Activated T-helper 2 cell treated with anti-CD3 and anti-CD28 coated beads, Interferon-gamma antibody, Interleukin-2, Interleukin-4, amounts not matched to agents 10 μg/mL and 5 μg/mL and 100 μg/mL, durations not matched to agents 14 hours and 24 hours and 36 hours (primary cell): ENCODE measurements at regions not wholly inside any gene's neighbourhood (a gene's known extent, or its start where the extent isn't known, plus 50 kb on each side); places are given as distances from the start of the nearest gene placed in this dataset.

Source experiments
- DNase-seq: peaks from one replicate; pipeline ENCODE4 v3.0.0; 2021; ENCODE audit warnings: low spot score
- H3K27ac Mint-ChIP-seq: one replicate; pipeline ENCODE4 v1.8.0; 2021; ENCODE audit warnings: mixed read lengths
- H3K27me3 Mint-ChIP-seq: one replicate; pipeline ENCODE4 v1.8.0; 2021; ENCODE audit warnings: low read depth, mixed read lengths
- H3K36me3 Mint-ChIP-seq: one replicate; pipeline ENCODE4 v1.8.0; 2021; ENCODE audit warnings: low read depth, mixed read lengths
- H3K4me1 Mint-ChIP-seq: one replicate; pipeline ENCODE4 v1.8.0; 2021; ENCODE audit warnings: low read depth, mixed read lengths
- H3K4me3 Mint-ChIP-seq: one replicate; pipeline ENCODE4 v1.8.0; 2021; ENCODE audit warnings: low read depth, mild to moderate bottlenecking, moderate library complexity, mixed read lengths
- H3K9me3 Mint-ChIP-seq: one replicate; pipeline ENCODE4 v1.8.0; 2021; ENCODE audit warnings: mixed read lengths
- intact Hi-C: fragments of 100-400 bp; cut with micrococcal nuclease; formaldehyde crosslinking; loops from one replicate; pipeline ENCODE4 v1.15.1; 2023

DNA sequence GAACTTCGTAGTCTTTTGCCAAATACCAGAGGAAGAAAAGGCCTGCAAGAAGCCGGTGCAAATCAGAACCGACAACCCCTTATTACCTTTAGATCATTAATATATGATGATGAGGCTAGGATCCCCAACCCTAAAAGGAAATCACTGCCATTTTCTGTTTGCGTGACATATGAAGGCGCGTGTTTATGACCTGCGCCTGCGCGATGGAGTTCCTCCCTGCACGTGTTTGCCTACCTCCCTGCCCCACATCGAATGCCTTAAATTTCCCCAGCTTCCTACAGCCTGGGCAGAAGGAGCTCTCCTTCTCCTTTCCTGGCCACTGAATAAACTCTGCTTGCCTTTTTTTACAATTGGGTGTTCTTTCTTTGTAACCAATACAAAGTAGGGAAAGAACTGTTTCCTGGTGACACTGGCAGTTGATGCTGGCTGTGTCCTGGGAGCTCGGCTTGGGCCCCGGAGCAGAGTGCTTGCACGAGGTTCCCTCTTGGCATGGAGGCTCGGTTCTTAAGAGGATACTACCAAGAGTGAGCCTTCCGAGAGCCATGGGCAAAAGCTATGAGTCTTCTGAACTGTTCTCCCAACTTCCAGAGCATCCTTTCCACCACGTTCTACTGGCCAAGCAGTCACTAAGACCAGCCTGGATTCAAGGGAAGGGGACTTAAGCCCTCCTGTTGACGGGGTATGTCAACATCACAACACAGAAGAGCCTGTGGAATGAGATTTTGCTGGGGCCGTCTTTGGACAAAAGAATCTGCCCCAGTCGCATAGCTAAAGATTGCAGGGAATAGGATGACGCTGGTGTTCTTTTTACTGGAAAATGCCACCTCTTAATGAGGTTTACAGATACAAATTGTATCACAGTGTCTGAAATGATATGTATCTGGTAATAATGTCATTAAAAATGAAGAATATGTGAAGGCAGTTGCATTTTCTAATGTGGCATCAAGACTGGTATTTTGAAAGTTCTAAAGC is 179.8 kb downstream of the SH3BP4 start:
- Mint-ChIP-seq H3K36me3 (no peaks in the 10 kb centered on the region), H3K27ac (no peak overlapping the region), H3K9me3 (no peaks in the 10 kb centered on the region), H3K4me3 (no peak overlapping the region), H3K4me1 (peaks cover 2% of the 10 kb centered on the region), H3K27me3 (peaks cover 12% of the 10 kb centered on the region)
- DNase-seq = no peak
- intact Hi-C loops = no loop called here

DNA sequence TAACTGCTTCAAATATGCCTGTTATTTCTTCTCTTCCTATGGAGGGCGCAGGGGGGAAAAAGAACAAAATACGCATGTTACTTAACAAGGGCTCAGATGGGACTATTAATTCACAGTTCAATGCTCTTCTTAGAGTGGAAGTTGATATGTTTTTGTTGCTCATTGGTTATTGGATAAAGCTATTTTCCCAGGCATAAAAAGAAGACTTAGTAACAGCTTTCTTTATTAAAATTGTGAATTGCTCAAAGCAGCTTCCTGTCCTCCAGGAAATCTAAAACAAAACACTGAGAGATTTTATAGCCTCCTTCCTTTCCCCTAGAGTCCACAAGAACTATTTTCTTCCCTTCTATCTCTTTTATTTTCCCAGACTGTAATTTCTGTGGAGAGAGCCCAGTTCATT is 180.8 kb downstream of the SH3BP4 start:
- no peak for DNase-seq
- H3K36me3 Mint-ChIP-seq = no peaks in the 10 kb centered on the region
- no peaks in the 10 kb centered on the region for H3K9me3 Mint-ChIP-seq
- no peak overlapping the region for H3K4me3 Mint-ChIP-seq
- intact Hi-C loops = no loop called here
- H3K27ac Mint-ChIP-seq = no peak overlapping the region
- peaks cover 2% of the 10 kb centered on the region for H3K4me1 Mint-ChIP-seq
- peaks cover 8% of the 10 kb centered on the region for H3K27me3 Mint-ChIP-seq

- H3K27ac Mint-ChIP-seq = no peak overlapping the region
- intact Hi-C loops = no loop called here
- H3K4me1 Mint-ChIP-seq = peaks cover 2% of the 10 kb centered on the region
- no peaks in the 10 kb centered on the region for H3K9me3 Mint-ChIP-seq
- no peaks in the 10 kb centered on the region for H3K36me3 Mint-ChIP-seq
- DNase-seq = no peak
- H3K27me3 Mint-ChIP-seq = peaks cover 8% of the 10 kb centered on the region
- H3K4me3 Mint-ChIP-seq = no peak overlapping the region
Observed at GRCh38 chr2:235133837-235134236, 182.0 kb downstream of the SH3BP4 start.

DNA sequence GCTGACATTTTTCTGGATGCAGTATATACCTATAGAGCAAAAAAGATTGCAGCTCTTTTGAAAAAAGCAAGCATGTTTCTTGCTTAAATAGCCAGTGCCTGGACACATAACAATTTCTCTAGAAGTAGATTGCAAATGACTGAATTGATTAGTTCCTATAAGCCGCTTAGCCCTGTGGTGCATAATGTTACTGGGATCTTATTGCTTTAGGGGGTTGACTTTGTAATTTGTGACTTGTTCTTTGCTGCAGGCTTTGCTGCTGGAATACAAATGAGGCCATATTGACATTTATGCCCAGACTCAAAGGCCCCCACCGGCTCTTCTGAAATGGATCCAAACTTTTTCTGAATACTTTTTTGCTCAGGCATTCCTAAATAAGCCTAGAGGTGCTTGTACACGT is 182.6 kb downstream of the SH3BP4 start:
- H3K27me3 Mint-ChIP-seq = peaks cover 8% of the 10 kb centered on the region

DNA sequence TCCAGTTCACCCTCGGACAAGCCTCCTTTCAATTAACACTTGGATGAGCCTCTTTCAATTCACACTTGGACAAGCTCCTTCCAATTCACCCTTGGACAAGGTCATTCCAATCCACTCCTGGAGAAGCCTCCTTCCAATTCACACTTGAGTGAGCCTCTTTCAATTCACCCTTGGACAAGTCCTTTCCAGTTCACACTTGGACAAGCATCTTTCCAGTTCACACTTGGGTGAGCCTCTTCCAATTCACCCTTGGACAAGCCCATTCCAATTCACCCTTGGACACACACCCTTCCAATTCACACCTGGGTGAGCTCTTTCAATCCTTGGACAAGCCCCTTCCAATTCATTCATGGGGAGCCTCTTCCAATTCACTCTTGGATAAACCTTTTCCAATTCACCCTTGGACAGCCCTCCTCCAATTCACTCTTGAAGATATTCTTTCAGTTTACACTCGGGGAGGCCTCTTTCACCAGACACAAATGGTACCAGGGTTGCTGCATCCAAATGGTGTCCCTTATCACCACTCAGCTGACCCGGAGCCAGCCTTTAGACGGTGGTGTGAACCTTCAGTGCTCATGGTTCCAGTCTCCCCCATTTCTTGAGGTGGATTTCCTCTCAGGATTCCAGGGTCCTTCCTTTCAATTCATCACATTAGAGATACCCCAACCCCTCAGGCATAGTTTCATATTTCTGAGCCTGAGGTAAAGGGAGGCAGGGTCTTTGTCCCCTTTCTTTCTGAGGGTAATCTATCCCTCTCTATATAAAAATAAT is 183.6 kb downstream of the SH3BP4 start:
- H3K9me3 Mint-ChIP-seq = no peaks in the 10 kb centered on the region
- H3K27ac Mint-ChIP-seq = no peak overlapping the region
- no peak for DNase-seq
- no peak overlapping the region for H3K4me3 Mint-ChIP-seq
- peaks cover 2% of the 10 kb centered on the region for H3K4me1 Mint-ChIP-seq
- intact Hi-C loops = loop anchor here (5.0 kb wide), 1 partner anchor 612 kb away; no protein-coding TSS in a partner anchor
- H3K36me3 Mint-ChIP-seq = no peaks in the 10 kb centered on the region
- H3K27me3 Mint-ChIP-seq = peaks cover 8% of the 10 kb centered on the region

More for the DNA sequence above, 182.6 kb downstream of the SH3BP4 start:
- H3K27ac Mint-ChIP-seq = no peak overlapping the region
- H3K36me3 Mint-ChIP-seq = no peaks in the 10 kb centered on the region
- intact Hi-C loops = no loop called here
- H3K4me3 Mint-ChIP-seq = no peak overlapping the region
- no peaks in the 10 kb centered on the region for H3K9me3 Mint-ChIP-seq
- peaks cover 2% of the 10 kb centered on the region for H3K4me1 Mint-ChIP-seq
- no peak for DNase-seq

GRCh38 chr2:235135990-235136561 is 184.3 kb downstream of the SH3BP4 start:
- H3K27me3 Mint-ChIP-seq = peaks cover 6% of the 10 kb centered on the region
- intact Hi-C loops = loop anchor here (2.0 to 5.0 kb wide), 2 partner anchors 459 to 611 kb away; no protein-coding TSS in a partner anchor
- H3K27ac Mint-ChIP-seq = no peak overlapping the region
- peak; percentile 14 for DNase-seq
- no peaks in the 10 kb centered on the region for H3K36me3 Mint-ChIP-seq
- no peak overlapping the region for H3K4me3 Mint-ChIP-seq
- H3K4me1 Mint-ChIP-seq = peaks cover 2% of the 10 kb centered on the region
- no peaks in the 10 kb centered on the region for H3K9me3 Mint-ChIP-seq

DNA sequence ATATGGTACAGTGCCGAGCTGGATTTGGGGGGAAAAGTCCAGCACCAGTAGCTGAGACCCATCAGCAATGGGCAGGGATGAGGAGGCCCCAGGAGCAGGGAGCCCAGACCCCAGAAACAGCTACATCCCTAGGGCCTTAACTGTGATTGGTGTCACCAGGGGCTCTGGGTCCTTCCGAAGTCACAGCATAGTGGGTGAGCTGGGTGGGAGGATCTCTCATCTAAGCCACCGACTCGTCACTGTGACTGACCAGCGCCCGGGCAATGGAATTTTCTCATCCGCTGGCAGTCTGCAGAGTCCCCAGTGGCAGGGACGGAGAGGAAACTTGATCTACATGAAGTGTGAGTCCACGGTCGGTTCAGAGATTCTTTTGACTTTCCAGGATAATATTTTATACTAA is 186.5 kb downstream of the SH3BP4 start:
- Mint-ChIP-seq H3K4me1 (peaks cover 2% of the 10 kb centered on the region), H3K9me3 (no peaks in the 10 kb centered on the region), H3K36me3 (no peaks in the 10 kb centered on the region), H3K27me3 (peaks cover 4% of the 10 kb centered on the region), H3K4me3 (no peak overlapping the region), H3K27ac (no peak overlapping the region)
- DNase-seq = no peak
- intact Hi-C loops = loop anchor here (5.0 kb wide), 1 partner anchor 609 kb away; no protein-coding TSS in a partner anchor

GRCh38 chr2:235139956-235140800 is 188.4 kb downstream of the SH3BP4 start:
- no peaks in the 10 kb centered on the region for H3K9me3 Mint-ChIP-seq
- DNase-seq = no peak
- H3K4me3 Mint-ChIP-seq = no peak overlapping the region
- intact Hi-C loops = loop anchor here (5.0 kb wide), 1 partner anchor 607 kb away; no protein-coding TSS in a partner anchor
- no peaks in the 10 kb centered on the region for H3K36me3 Mint-ChIP-seq
- no peak overlapping the region for H3K27ac Mint-ChIP-seq
- H3K4me1 Mint-ChIP-seq = peaks cover 2% of the 10 kb centered on the region
- peaks cover 4% of the 10 kb centered on the region for H3K27me3 Mint-ChIP-seq

DNA sequence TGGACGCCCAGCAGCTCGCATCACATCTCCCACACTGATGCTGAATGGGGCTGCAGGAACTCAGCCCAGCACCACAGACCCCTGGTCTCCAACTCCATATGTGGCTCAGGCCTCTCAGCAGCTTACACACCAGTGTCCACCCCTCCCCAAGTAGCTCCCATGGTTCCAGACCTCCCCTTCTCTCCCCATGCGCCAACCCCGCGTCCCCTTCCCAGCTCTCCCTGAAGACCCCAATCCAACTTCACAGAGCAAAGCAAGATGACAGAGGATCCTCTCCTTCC is 188.9 kb downstream of the SH3BP4 start:
- H3K36me3 Mint-ChIP-seq = no peaks in the 10 kb centered on the region
- H3K27me3 Mint-ChIP-seq = peaks cover 4% of the 10 kb centered on the region
- H3K4me1 Mint-ChIP-seq = peaks cover 2% of the 10 kb centered on the region
- intact Hi-C loops = no loop called here
- H3K27ac Mint-ChIP-seq = no peak overlapping the region
- no peaks in the 10 kb centered on the region for H3K9me3 Mint-ChIP-seq
- H3K4me3 Mint-ChIP-seq = no peak overlapping the region
- no peak for DNase-seq

DNA sequence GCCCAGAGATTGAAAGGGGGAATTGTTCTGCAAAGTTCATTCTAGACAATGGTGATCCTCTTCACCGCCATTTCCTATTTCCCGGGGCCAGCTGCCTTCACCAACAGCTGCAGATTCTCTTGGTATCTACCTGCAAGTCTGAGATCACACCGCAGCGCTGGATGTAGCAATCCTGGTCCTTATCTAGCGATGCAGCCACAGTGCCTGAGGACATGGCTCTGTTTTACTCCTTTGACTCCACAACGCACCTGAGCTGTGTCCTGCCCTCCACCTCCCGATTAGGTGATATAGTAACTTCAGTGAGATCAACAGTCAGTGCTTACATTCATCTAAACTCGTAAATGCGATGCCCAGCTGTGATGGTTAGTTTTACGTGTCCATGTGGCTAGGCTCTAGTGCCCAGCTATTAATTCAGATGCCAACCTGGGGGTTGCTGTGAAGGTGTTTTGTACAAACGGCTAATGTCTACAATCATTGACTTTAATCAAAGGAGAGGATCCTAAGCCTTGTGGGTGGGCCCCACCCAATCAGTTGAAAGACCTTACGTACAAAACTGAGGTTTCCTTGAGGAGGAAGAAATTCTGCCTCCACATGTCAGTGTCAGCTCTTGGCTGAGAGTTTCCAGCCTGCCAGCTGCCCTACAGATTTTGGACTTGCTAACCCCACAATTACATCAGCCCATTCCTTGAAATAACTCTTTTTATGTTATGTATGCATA is 189.8 kb downstream of the SH3BP4 start:
- intact Hi-C loops = no loop called here
- Mint-ChIP-seq H3K27me3 (peaks cover 2% of the 10 kb centered on the region), H3K4me3 (no peak overlapping the region), H3K9me3 (no peaks in the 10 kb centered on the region), H3K27ac (no peak overlapping the region), H3K4me1 (no peaks in the 10 kb centered on the region), H3K36me3 (no peaks in the 10 kb centered on the region)
- no peak for DNase-seq

- H3K27me3 Mint-ChIP-seq = no peaks in the 10 kb centered on the region
- no peaks in the 10 kb centered on the region for H3K4me1 Mint-ChIP-seq
- intact Hi-C loops = no loop called here
- DNase-seq = no peak
- no peaks in the 10 kb centered on the region for H3K9me3 Mint-ChIP-seq
- H3K4me3 Mint-ChIP-seq = no peak overlapping the region
- H3K36me3 Mint-ChIP-seq = no peaks in the 10 kb centered on the region
- H3K27ac Mint-ChIP-seq = no peak overlapping the region
Observed at GRCh38 chr2:235142601-235143000, 190.8 kb downstream of the SH3BP4 start.

GRCh38 chr2:235143789-235144188 is 192.0 kb downstream of the SH3BP4 start:
- Mint-ChIP-seq H3K4me3 (no peak overlapping the region), H3K27ac (no peak overlapping the region), H3K9me3 (no peaks in the 10 kb centered on the region), H3K36me3 (no peaks in the 10 kb centered on the region), H3K4me1 (no peaks in the 10 kb centered on the region), H3K27me3 (no peaks in the 10 kb centered on the region)
- intact Hi-C loops = no loop called here
- DNase-seq = no peak
